Right hindlimb (tissue), 1 donor: ENCODE measurements at regions not wholly inside any gene's neighbourhood (a gene's known extent, or its start where the extent isn't known, plus 50 kb on each side); places are given as distances from the start of the nearest gene placed in this dataset.

Experiments used
- DNase-seq: peaks from one replicate; pipeline ENCODE4 v3.0.0-alpha.2; 2018

- DNase-seq: no peak
These were observed 61.3 kb upstream of the MYT1L start for GRCh38 chr2:2392332-2392731.

DNA sequence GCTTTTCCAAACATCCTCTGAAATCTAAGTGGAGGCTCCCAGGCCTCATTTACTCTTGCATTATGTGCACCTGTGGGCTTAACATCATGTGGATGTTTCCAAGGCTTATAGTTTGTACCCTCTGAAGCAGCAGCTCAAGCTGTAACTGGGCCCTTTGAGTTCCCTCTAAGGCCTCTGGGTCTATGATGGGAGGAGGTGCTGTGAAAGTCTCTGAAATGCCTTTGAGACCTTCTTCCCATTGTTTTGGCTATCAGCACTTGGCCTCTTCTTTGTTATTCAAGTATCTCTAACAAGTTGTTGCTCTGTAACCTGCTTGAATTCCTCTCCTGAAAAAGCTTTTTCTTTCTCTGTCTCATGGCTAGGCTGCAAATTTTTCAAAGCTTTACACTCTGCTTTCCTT lies 58.1 kb upstream of the MYT1L start:
- no peak for DNase-seq
